GM23338 (cell line): ENCODE measurements at regions not wholly inside any gene's neighbourhood (a gene's known extent, or its start where the extent isn't known, plus 50 kb on each side); places are given as distances from the start of the nearest gene placed in this dataset.

Experiments
- ATAC-seq: fragments of 200-7000 bp; cut with Tn5 transposase; 3 replicates; pipeline ENCODE4 v1.9.1; 2020
- DNase-seq: peaks from one replicate; pipeline ENCODE4 v3.0.0-alpha.2; 2015; ENCODE audit warnings: low spot score
- H2AFZ ChIP-seq: fragments of 200-600 bp; sonication (generic); 2 replicates; pipeline ENCODE4 v1.8.0; 2016; ENCODE audit warnings: antibody characterized with exemption, mild to moderate bottlenecking, moderate library complexity
- H3F3A ChIP-seq: fragments of 200-600 bp; sonication (generic); replicated peaks from 2 replicates; pipeline ENCODE4 v1.8.0; 2017; ENCODE audit warnings: antibody characterized with exemption, mixed run types, low read depth
- H3K27ac ChIP-seq: fragments of 200-600 bp; sonication (generic); 2 replicates; pipeline ENCODE4 v1.6.1; 2016; ENCODE audit warnings: low read depth
- H3K27me3 ChIP-seq: fragments of 200-600 bp; sonication (generic); 2 replicates; pipeline ENCODE4 v1.8.0; 2016; ENCODE audit warnings: mild to moderate bottlenecking, mixed run types, moderate library complexity; ENCODE audit not compliant: insufficient read depth
- H3K36me3 ChIP-seq: fragments of 200-600 bp; sonication (generic); 2 replicates; pipeline ENCODE4 v1.8.0; 2016; ENCODE audit warnings: mild to moderate bottlenecking; ENCODE audit not compliant: insufficient read depth
- H3K4me1 ChIP-seq: fragments of 200-600 bp; sonication (generic); 2 replicates; pipeline ENCODE4 v1.8.0; 2016; ENCODE audit warnings: mild to moderate bottlenecking, moderate library complexity; ENCODE audit not compliant: insufficient read depth
- H3K4me2 ChIP-seq: fragments of 200-600 bp; sonication (generic); 2 replicates; pipeline ENCODE4 v1.7.1; 2017; ENCODE audit warnings: mixed run types
- H3K4me3 ChIP-seq: fragments of 200-600 bp; sonication (generic); 2 replicates; pipeline ENCODE4 v1.6.1; 2016; ENCODE audit warnings: mixed run types
- H3K79me2 ChIP-seq: fragments of 200-600 bp; sonication (generic); replicated peaks from 2 replicates; pipeline ENCODE4 v1.8.0; 2017; ENCODE audit warnings: mild to moderate bottlenecking; ENCODE audit not compliant: insufficient read depth
- H3K9me2 ChIP-seq: fragments of 200-600 bp; sonication (generic); 2 replicates; pipeline ENCODE4 v1.8.0; 2017; ENCODE audit not compliant: insufficient read depth
- H4K20me1 ChIP-seq: fragments of 200-600 bp; sonication (generic); replicated peaks from 2 replicates; pipeline ENCODE4 v1.8.0; 2017; ENCODE audit warnings: mild to moderate bottlenecking; ENCODE audit not compliant: insufficient read depth
- H3K27ac Mint-ChIP-seq: 2 replicates; pipeline ENCODE4 v1.8.0; 2020; ENCODE audit warnings: inconsistent platforms, mild to moderate bottlenecking, moderate library complexity, mixed read lengths
- H3K27me3 Mint-ChIP-seq: 3 replicates; pipeline ENCODE4 v1.8.0; 2022; ENCODE audit warnings: low read depth, mild to moderate bottlenecking, moderate library complexity, mixed read lengths, inconsistent platforms; ENCODE audit not compliant: insufficient read depth, poor library complexity
- H3K36me3 Mint-ChIP-seq: 3 replicates; pipeline ENCODE4 v1.8.0; 2021; ENCODE audit warnings: low read depth, mild to moderate bottlenecking, inconsistent platforms, moderate library complexity, mixed read lengths
- H3K4me1 Mint-ChIP-seq: 3 replicates; pipeline ENCODE4 v1.8.0; 2020; ENCODE audit warnings: mild to moderate bottlenecking, inconsistent platforms, mixed read lengths
- H3K4me3 Mint-ChIP-seq: 3 replicates; pipeline ENCODE4 v1.8.0; 2021; ENCODE audit warnings: moderate library complexity, mild to moderate bottlenecking, inconsistent platforms, mixed read lengths
- H3K9me3 Mint-ChIP-seq: 3 replicates; pipeline ENCODE4 v1.8.0; 2020; ENCODE audit warnings: moderate library complexity, mild to moderate bottlenecking, inconsistent platforms, mixed read lengths
- CREB1 ChIP-seq: fragments of 250-450 bp; sonication (Bioruptor Pico); IDR thresholded peaks from 2 replicates; pipeline ENCODE4 v1.5.0; 2020; ENCODE audit warnings: low read depth, mild to moderate bottlenecking, moderate library complexity
- EZH2 ChIP-seq: fragments of 200-600 bp; sonication (generic); IDR thresholded peaks from one replicate; pipeline ENCODE4 v1.8.0; 2017; ENCODE audit warnings: antibody characterized with exemption, mild to moderate bottlenecking, low read depth; ENCODE audit not compliant: unreplicated experiment
- NANOG ChIP-seq: IDR thresholded peaks from 2 replicates; pipeline ENCODE4 v1.6.1; 2016; ENCODE audit warnings: antibody characterized with exemption, borderline replicate concordance
- TF ChIP-seq, protein P1 (sequence below), 2 experiments: fragments of 200-600 bp in 1 of 2; sonication (generic) in 1 of 2; conservative IDR thresholded peaks; 2 replicates each; pipeline versions ENCODE4 v1.5.1 to v1.6.1; 2016 to 2017; ENCODE audit warnings: antibody characterized with exemption in 2 of 2, low read depth in 2 of 2, mild to moderate bottlenecking in 2 of 2, moderate library complexity in 1 of 2
- TF ChIP-seq, protein P2 (sequence below): IDR thresholded peaks from one replicate; pipeline ENCODE4 v1.6.1; 2018; ENCODE audit warnings: antibody characterized with exemption; ENCODE audit not compliant: unreplicated experiment

DNA sequence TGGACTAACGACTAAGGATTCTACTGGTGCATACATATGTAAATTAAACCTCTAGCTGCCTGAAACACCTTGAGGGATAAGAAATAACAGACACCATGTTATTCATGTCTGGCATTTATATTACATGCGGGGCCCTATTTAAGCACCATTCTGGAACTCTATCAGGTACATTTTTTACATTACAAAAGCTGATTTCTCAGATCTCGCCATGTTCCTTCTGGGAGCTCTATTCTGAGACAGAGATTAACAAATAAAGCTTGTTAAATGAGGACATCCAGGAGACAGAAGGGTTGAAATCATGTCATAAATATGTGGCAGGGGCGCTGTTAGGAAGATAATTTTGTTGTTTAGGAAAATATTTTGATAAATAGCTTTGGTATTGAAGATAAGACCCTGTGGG, 93.4 kb upstream of the SLIT3 start:
- no peak overlapping the region for H2AFZ ChIP-seq
- H3F3A ChIP-seq = no peaks in the 10 kb centered on the region
- H3K4me1 ChIP-seq = no peaks in the 10 kb centered on the region
- Mint-ChIP-seq H3K36me3 (no peaks in the 10 kb centered on the region), H3K4me3 (no peak overlapping the region), H3K27me3 (no peaks in the 10 kb centered on the region), H3K9me3 (peaks cover 10% of the 10 kb centered on the region; the same call in 2 of the 3 replicates), H3K27ac (no peak overlapping the region), H3K4me1 (peaks cover 7% of the 10 kb centered on the region; the same call in 2 of the 3 replicates)
- no peak for ATAC-seq
- H3K9me2 ChIP-seq = no peaks in the 10 kb centered on the region
- H3K36me3 ChIP-seq = no peaks in the 10 kb centered on the region
- no peak overlapping the region for H3K4me2 ChIP-seq
- no peak for TF ChIP-seq CREB1 (CRISPR knock-in tag)
- DNase-seq = no peak
- no peak overlapping the region for H3K27ac ChIP-seq
- H3K27me3 ChIP-seq = no peaks in the 10 kb centered on the region
- H3K79me2 ChIP-seq = no peaks in the 10 kb centered on the region
- no peaks in the 10 kb centered on the region for H4K20me1 ChIP-seq
- H3K4me3 ChIP-seq = no peak overlapping the region

DNA sequence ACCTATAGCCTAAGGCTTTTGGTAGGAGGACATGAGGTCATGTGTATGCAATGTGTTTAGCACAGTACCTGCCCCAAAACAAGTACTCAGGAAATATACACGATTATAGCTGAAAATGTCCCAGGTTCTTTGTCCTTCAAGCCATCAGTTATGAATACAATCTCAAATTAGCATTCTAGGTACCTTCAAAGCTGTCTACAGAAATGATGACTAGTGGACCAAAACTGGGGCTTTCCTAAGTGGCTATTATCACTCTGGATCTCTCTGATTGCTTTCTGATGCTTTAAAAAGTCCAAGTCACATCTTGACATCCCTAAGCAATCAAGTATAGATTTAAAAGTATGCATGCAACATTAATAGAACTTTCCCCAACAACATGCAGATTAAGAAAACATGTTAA, 93.0 kb upstream of the SLIT3 start:
- Mint-ChIP-seq H3K27me3 (no peaks in the 10 kb centered on the region), H3K27ac (no peak overlapping the region), H3K36me3 (no peaks in the 10 kb centered on the region), H3K4me1 (peaks cover 7% of the 10 kb centered on the region; the same call in 2 of the 3 replicates), H3K9me3 (peaks cover 10% of the 10 kb centered on the region; the same call in 2 of the 3 replicates), H3K4me3 (no peak overlapping the region)
- H3K4me3 ChIP-seq = no peak overlapping the region
- H3K9me2 ChIP-seq = no peaks in the 10 kb centered on the region
- H3K79me2 ChIP-seq = no peaks in the 10 kb centered on the region
- H3K27me3 ChIP-seq = no peaks in the 10 kb centered on the region
- H3F3A ChIP-seq = no peaks in the 10 kb centered on the region
- H3K36me3 ChIP-seq = no peaks in the 10 kb centered on the region
- no peaks in the 10 kb centered on the region for H4K20me1 ChIP-seq
- DNase-seq = no peak
- no peak overlapping the region for H3K27ac ChIP-seq
- no peaks in the 10 kb centered on the region for H3K4me1 ChIP-seq
- ATAC-seq = no peak
- no peak overlapping the region for H3K4me2 ChIP-seq
- TF ChIP-seq, protein P1, sequence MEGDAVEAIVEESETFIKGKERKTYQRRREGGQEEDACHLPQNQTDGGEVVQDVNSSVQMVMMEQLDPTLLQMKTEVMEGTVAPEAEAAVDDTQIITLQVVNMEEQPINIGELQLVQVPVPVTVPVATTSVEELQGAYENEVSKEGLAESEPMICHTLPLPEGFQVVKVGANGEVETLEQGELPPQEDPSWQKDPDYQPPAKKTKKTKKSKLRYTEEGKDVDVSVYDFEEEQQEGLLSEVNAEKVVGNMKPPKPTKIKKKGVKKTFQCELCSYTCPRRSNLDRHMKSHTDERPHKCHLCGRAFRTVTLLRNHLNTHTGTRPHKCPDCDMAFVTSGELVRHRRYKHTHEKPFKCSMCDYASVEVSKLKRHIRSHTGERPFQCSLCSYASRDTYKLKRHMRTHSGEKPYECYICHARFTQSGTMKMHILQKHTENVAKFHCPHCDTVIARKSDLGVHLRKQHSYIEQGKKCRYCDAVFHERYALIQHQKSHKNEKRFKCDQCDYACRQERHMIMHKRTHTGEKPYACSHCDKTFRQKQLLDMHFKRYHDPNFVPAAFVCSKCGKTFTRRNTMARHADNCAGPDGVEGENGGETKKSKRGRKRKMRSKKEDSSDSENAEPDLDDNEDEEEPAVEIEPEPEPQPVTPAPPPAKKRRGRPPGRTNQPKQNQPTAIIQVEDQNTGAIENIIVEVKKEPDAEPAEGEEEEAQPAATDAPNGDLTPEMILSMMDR (conservative IDR thresholded peaks at IDR 0.05; ENCODE audit: low read depth in 2 of 2) = no peak
- TF ChIP-seq NANOG (no peak), EZH2 (no peak)
- TF ChIP-seq, protein P2, sequence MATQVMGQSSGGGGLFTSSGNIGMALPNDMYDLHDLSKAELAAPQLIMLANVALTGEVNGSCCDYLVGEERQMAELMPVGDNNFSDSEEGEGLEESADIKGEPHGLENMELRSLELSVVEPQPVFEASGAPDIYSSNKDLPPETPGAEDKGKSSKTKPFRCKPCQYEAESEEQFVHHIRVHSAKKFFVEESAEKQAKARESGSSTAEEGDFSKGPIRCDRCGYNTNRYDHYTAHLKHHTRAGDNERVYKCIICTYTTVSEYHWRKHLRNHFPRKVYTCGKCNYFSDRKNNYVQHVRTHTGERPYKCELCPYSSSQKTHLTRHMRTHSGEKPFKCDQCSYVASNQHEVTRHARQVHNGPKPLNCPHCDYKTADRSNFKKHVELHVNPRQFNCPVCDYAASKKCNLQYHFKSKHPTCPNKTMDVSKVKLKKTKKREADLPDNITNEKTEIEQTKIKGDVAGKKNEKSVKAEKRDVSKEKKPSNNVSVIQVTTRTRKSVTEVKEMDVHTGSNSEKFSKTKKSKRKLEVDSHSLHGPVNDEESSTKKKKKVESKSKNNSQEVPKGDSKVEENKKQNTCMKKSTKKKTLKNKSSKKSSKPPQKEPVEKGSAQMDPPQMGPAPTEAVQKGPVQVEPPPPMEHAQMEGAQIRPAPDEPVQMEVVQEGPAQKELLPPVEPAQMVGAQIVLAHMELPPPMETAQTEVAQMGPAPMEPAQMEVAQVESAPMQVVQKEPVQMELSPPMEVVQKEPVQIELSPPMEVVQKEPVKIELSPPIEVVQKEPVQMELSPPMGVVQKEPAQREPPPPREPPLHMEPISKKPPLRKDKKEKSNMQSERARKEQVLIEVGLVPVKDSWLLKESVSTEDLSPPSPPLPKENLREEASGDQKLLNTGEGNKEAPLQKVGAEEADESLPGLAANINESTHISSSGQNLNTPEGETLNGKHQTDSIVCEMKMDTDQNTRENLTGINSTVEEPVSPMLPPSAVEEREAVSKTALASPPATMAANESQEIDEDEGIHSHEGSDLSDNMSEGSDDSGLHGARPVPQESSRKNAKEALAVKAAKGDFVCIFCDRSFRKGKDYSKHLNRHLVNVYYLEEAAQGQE = no peak
- H2AFZ ChIP-seq = no peak overlapping the region
